K562 (cell line): ENCODE measurements at regions not wholly inside any gene's neighbourhood (a gene's known extent, or its start where the extent isn't known, plus 50 kb on each side); places are given as distances from the start of the nearest gene placed in this dataset.

ENCODE experiments used
- ATAC-seq: fragments of 200-7000 bp; cut with Tn5 transposase; 3 replicates; pipeline ENCODE4 v1.9.1; 2020; ENCODE audit warnings: moderate library complexity
- BruUV-seq: library from RNA; stranded (reverse); fragments of 400-500 nt; replicated peaks from 2 replicates; lab custom pipeline; 2021; lab: Mats Ljungman, UMichigan
- CTCF ChIA-PET: fragments of 300-600 bp; formaldehyde crosslinking; extraction: SDS; loops from one replicate; lab custom pipeline; 2021; ENCODE audit warnings: low intra/inter-chr PET ratio; lab: Yijun Ruan, JAX
- POLR2A ChIA-PET: fragments of 300-600, 350-650 bp; sonication (Branson Sonifier 250); formaldehyde crosslinking; extraction: SDS; loops from one replicate; lab custom pipeline; 2021; ENCODE audit warnings: antibody characterized with exemption, inconsistent platforms; lab: Yijun Ruan, JAX
- DNase-seq, 4 experiments: peaks; one replicate each; pipeline versions ENCODE4 v3.0.0 to v3.0.0-alpha.2; 2011 to 2018; ENCODE audit warnings: low spot score in 3 of 4, mixed read lengths in 3 of 4; ENCODE audit errors: extremely low read depth in 1 of 4
- FAIRE-seq: peaks from 2 replicates; lab custom pipeline; 2011; peaks lifted over from hg19 to GRCh38; lab: Jason Lieb, UNC
- H2AFZ ChIP-seq: 2 replicates; pipeline ENCODE4 v1.6.0; 2011; ENCODE audit warnings: low read depth, low read length, control low read depth, inconsistent platforms
- H3K27ac ChIP-seq: fragments of 200-600 bp; 3 replicates; pipeline ENCODE4 v1.8.0; 2011; ENCODE audit warnings: low read depth, mild to moderate bottlenecking, control low read depth, inconsistent platforms, low read length, moderate library complexity, mixed read lengths; ENCODE audit errors: extremely low read depth
- H3K27me3 ChIP-seq, 2 experiments: fragments of 300-600 bp in 1 of 2; 2 replicates in 1 of 2; 3 replicates in 1 of 2; pipeline versions ENCODE4 v1.6.0 to v1.8.0; 2011; ENCODE audit warnings: inconsistent platforms in 2 of 2, low read length in 2 of 2, mild to moderate bottlenecking in 1 of 2, mixed read lengths in 1 of 2, moderate library complexity in 1 of 2; ENCODE audit not compliant: control insufficient read depth in 2 of 2, insufficient read depth in 2 of 2
- H3K36me3 ChIP-seq: fragments of 300-600 bp; 3 replicates; pipeline ENCODE4 v1.8.0; 2011; ENCODE audit warnings: mild to moderate bottlenecking, low read length, inconsistent platforms; ENCODE audit not compliant: control insufficient read depth, insufficient read depth
- H3K4me1 ChIP-seq, 2 experiments: fragments of 200-600 bp in 1 of 2; replicated peaks in 1 of 2; 2 replicates in 1 of 2; 3 replicates in 1 of 2; pipeline versions ENCODE4 v1.5.1 to v1.8.0; 2011; ENCODE audit warnings: inconsistent platforms in 2 of 2, low read length in 2 of 2, mild to moderate bottlenecking in 1 of 2, mixed read lengths in 1 of 2, moderate library complexity in 1 of 2; ENCODE audit not compliant: control insufficient read depth in 2 of 2, insufficient read depth in 2 of 2
- H3K4me2 ChIP-seq: 2 replicates; pipeline ENCODE4 v1.6.1; 2011; ENCODE audit warnings: low read length, control low read depth, inconsistent platforms, mixed read lengths; ENCODE audit not compliant: insufficient read depth
- H3K4me3 ChIP-seq: fragments of 200-600 bp; sonication (generic), shearing (Covaris generic); 2 replicates; pipeline ENCODE4 v1.5.1; 2016; ENCODE audit warnings: control low read depth, inconsistent platforms
- H3K79me2 ChIP-seq: fragments of 200-600 bp; 3 replicates; pipeline ENCODE4 v1.8.0; 2011; ENCODE audit warnings: low read length, inconsistent platforms; ENCODE audit not compliant: control insufficient read depth, insufficient read depth
- H3K9ac ChIP-seq, 2 experiments: 2 replicates each; pipeline versions ENCODE4 v1.6.0 to v1.6.1; 2011; ENCODE audit warnings: low read depth in 2 of 2, low read length in 2 of 2, control low read depth in 1 of 2, inconsistent platforms in 1 of 2, mild to moderate bottlenecking in 1 of 2, mixed read lengths in 1 of 2; ENCODE audit not compliant: insufficient read depth in 1 of 2
- H3K9me1 ChIP-seq: one replicate; pipeline ENCODE4 v1.6.0; 2011; ENCODE audit warnings: inconsistent platforms, mild to moderate bottlenecking, low read length, moderate library complexity; ENCODE audit not compliant: control insufficient read depth, insufficient read depth
- H3K9me3 ChIP-seq: replicated peaks from 2 replicates; pipeline ENCODE4 v1.5.1; 2011; ENCODE audit warnings: low read depth, low read length, inconsistent platforms; ENCODE audit not compliant: control insufficient read depth, insufficient read depth
- H4K20me1 ChIP-seq: replicated peaks from 2 replicates; pipeline ENCODE4 v1.6.1; 2011; ENCODE audit warnings: low read length, inconsistent platforms, mixed read lengths; ENCODE audit not compliant: control insufficient read depth, insufficient read depth
- AFF1 ChIP-seq, 2 experiments: fragments of 450-650 bp; IDR thresholded peaks; 2 replicates each; pipeline ENCODE4 v1.6.1; 2018; ENCODE audit warnings: mild to moderate bottlenecking in 2 of 2, low read depth in 1 of 2; ENCODE audit not compliant: partially characterized antibody in 2 of 2
- BDP1 ChIP-seq: IDR thresholded peaks from 3 replicates; pipeline ENCODE4 v1.6.1; 2011; ENCODE audit not compliant: insufficient read length, insufficient read depth
- DMBX1 ChIP-seq: fragments of 250-450 bp; sonication (Bioruptor Pico); IDR thresholded peaks from 2 replicates; pipeline ENCODE4 v1.8.0; 2022; ENCODE audit warnings: inconsistent platforms, mild to moderate bottlenecking, moderate library complexity, borderline replicate concordance
- ETV6 ChIP-seq, 3 experiments: fragments of 150-350 bp in 1 of 3; sonication (generic) in 1 of 3; formaldehyde crosslinking in 1 of 3; IDR thresholded peaks; 2 replicates each; pipeline versions ENCODE4 v1.6.1 to v1.8.0; 2014 to 2022; ENCODE audit warnings: borderline replicate concordance in 2 of 3, low read depth in 2 of 3, antibody characterized with exemption in 1 of 3, low read length in 1 of 3, mild to moderate bottlenecking in 1 of 3, missing genetic modification reagents in 1 of 3
- GABPB2 ChIP-seq: fragments of 250-450 bp; sonication (Bioruptor Pico); conservative IDR thresholded peaks from 2 replicates; pipeline ENCODE4 v1.5.1; 2021; ENCODE audit warnings: mild to moderate bottlenecking
- MBD2 ChIP-seq: sonication (generic); IDR thresholded peaks from 2 replicates; pipeline ENCODE4 v1.6.1; 2016; ENCODE audit warnings: low read depth, borderline replicate concordance
- MXD1 ChIP-seq: fragments of 250-450 bp; sonication (Bioruptor Pico); IDR thresholded peaks from 2 replicates; pipeline ENCODE4 v1.8.0; 2021; ENCODE audit warnings: borderline replicate concordance, mild to moderate bottlenecking, moderate library complexity; ENCODE audit not compliant: poor library complexity, severe bottlenecking
- NFIX ChIP-seq: fragments of 250-450 bp; sonication (Bioruptor Pico); IDR thresholded peaks from 2 replicates; pipeline ENCODE4 v1.4.0; 2020; ENCODE audit warnings: low read depth, mild to moderate bottlenecking, moderate library complexity
- RBM17 ChIP-seq: fragments of 200-400 bp; formaldehyde crosslinking; IDR thresholded peaks from 2 replicates; pipeline ENCODE4 v1.6.1; 2017; ENCODE audit warnings: low read depth, mild to moderate bottlenecking, low read length, borderline replicate concordance
- TSHZ1 ChIP-seq: fragments of 250-450 bp; sonication (Bioruptor Pico); IDR thresholded peaks from 2 replicates; pipeline ENCODE4 v1.4.0; 2020; ENCODE audit warnings: mild to moderate bottlenecking, moderate library complexity
- ZKSCAN3 ChIP-seq: fragments of 250-450 bp; sonication (Bioruptor Pico); IDR thresholded peaks from 2 replicates; pipeline ENCODE4 v1.4.0; 2020
- ZNF431 ChIP-seq: sonication (generic); formaldehyde crosslinking; IDR thresholded peaks from 2 replicates; pipeline ENCODE4 v1.8.0; 2022; ENCODE audit warnings: mild to moderate bottlenecking, missing genetic modification reagents
- in situ Hi-C: fragments of 300-500 bp; cut with MboI; formaldehyde crosslinking; loops from 4 replicates; pipeline ENCODE4 v1.15.0; 2018; ENCODE audit warnings: inconsistent platforms, mixed read lengths
- intact Hi-C: fragments of 100-400 bp; cut with micrococcal nuclease; formaldehyde crosslinking; loops from 2 replicates; pipeline ENCODE4 v1.14.2; 2022

DNA sequence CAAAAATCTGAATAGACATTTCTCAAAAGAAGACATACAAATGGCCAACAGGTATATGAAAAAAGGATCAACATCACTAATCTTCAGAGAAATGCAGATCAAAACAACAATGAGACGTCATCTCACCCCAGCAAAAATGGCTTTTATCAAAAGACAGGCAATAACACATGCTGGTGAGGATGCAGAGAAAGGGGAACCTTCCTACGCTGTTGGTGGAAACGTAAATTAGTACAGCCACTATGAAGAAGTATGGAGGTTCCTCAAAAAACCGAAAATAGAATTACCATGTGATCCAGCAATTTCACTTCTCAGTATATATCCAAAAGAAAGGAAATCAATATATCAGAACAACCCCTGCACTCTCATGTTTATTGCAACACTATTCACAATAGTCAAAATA, 65.1 kb upstream of the ATP1B1 start (continued):
- TF ChIP-seq AFF1 (IDR thresholded peaks at IDR 0.05; ENCODE audit: low read depth in 1 of 2, partially characterized antibody in 2 of 2) = peak in 1 of 2 experiments; percentile 42
- TF ChIP-seq MXD1 (CRISPR knock-in tag) = no peak
- no peak for TF ChIP-seq DMBX1 (CRISPR knock-in tag)
- no peak for TF ChIP-seq GABPB2 (CRISPR knock-in tag)

DNA sequence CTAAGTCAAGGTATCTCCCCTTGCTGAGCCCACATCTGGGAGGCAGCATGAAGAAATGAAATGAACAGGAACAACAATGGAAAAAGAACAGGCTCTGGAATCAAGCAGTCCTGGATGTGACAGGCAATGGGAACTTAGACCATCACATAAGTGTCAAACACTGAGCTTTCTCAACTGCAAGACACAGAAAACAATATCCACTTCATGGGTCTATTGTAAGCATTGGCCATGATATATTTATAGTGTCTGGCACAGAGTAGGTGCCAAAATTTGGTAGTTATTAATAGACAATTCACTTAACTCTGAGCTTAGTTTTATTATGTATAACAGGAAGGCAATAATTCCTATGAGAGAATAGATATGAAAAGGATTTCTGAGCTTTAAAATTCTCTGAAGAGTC, 64.1 kb upstream of the ATP1B1 start:
- no peaks in the 10 kb centered on the region for H3K9me3 ChIP-seq
- in situ Hi-C loops (no loop called here), intact Hi-C loops (no loop called here)
- no peaks in the 10 kb centered on the region for H3K36me3 ChIP-seq
- no peak for DNase-seq
- H3K27ac ChIP-seq = no peak overlapping the region
- H3K4me3 ChIP-seq = no peak overlapping the region
- ChIA-PET POLR2A (interaction anchor here (0.5 to 1.2 kb wide), 2 partner anchors 18 to 83 kb away, joined by 3 to 4 read pairs; no protein-coding TSS in a partner anchor), CTCF (no interaction called here)
- H3K4me1 ChIP-seq = no peaks in the 10 kb centered on the region; a peak in 1 of 5 replicates
- no peak overlapping the region for H3K4me2 ChIP-seq
- no TSS peak for BruUV-seq
- no peaks in the 10 kb centered on the region for H3K79me2 ChIP-seq
- H3K27me3 ChIP-seq = no peaks in the 10 kb centered on the region
- FAIRE-seq = no peak
- no peaks in the 10 kb centered on the region for H4K20me1 ChIP-seq
- H3K9me1 ChIP-seq = no peaks in the 10 kb centered on the region
- no peak for ATAC-seq
- H3K9ac ChIP-seq = no peak overlapping the region
- H2AFZ ChIP-seq = no peak overlapping the region
- TF ChIP-seq ETV6 (IDR thresholded peaks at IDR 0.05; ENCODE audit: borderline replicate concordance in 1 of 2, low read depth in 2 of 2, low read length in 1 of 2) = no peak
- no peak for TF ChIP-seq ETV6 (CRISPR knock-in tag; IDR thresholded peaks at IDR 0.05; ENCODE audit: borderline replicate concordance)
- TF ChIP-seq TSHZ1 = no peak
- TF ChIP-seq NFIX (CRISPR knock-in tag) = no peak
- TF ChIP-seq BDP1 = no peak
- TF ChIP-seq ZNF431 (CRISPR knock-in tag) = no peak
- TF ChIP-seq RBM17 = no peak
- TF ChIP-seq ZKSCAN3 (CRISPR knock-in tag) = no peak
- no peak for TF ChIP-seq MBD2
